HG02642 (cell line): ENCODE measurements at regions not wholly inside any gene's neighbourhood (a gene's known extent, or its start where the extent isn't known, plus 50 kb on each side); places are given as distances from the start of the nearest gene placed in this dataset.
"Not testable (repeated sequence)": the region's sequence is repeated elsewhere in the genome, so short reads cannot be mapped to it uniquely, and the experiment has no call there.

Source experiments
- ATAC-seq: cut with Tn5 transposase; IDR thresholded peaks from one replicate; pipeline ENCODE4 v1.9.1; 2021; ENCODE audit warnings: mild to moderate bottlenecking; ENCODE audit not compliant: unreplicated experiment, poor library complexity

DNA sequence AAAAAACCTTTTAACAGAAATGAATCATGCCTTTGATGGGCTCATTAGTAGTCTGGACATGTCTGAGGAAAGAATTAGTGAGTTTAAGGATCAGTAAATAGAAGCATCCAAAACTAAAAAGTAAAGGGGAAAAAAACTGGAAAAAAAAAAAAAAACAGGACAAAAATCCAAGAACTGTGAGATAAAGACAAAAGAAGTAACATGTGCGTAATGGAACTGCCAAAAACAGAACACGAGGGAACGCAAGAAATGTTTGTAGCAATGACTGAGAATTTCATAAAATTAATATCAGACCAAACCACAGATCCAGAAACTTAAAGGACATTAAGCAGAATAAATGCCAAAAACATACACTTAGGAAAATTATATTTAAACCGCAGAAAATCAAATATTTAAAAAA is 77.4 kb downstream of the MS4A13 start:
- no peak for ATAC-seq

- no peak for ATAC-seq
These were observed 79.9 kb downstream of the MS4A13 start for GRCh38 chr11:60594998-60595642.

DNA sequence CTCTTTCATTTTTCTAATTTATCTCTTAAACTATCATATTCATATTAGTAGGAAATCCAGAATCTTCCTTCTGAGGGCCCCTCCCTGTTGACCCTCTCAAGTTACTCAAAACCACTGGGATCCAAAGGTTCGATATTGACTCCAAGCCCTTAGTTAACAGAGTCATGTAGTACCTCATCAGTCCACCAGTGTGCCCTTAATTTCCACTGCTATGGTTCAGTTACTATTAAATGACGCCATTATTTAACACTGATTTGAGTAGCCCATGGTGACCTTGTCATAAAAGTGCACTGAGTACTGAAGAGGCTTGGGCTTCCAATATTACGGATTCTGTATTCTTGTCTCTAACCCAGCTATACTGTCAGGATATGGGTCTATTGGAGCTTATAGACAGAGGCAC is 91.9 kb upstream of the MS4A8 start:
- no peak for ATAC-seq

- no peak for ATAC-seq
These were observed 89.8 kb upstream of the MS4A8 start for GRCh38 chr11:60609632-60610031.

- no peak for ATAC-seq
These were observed 88.7 kb upstream of the MS4A8 start for GRCh38 chr11:60610702-60611101.

- ATAC-seq = no peak
These were observed 83.9 kb upstream of the MS4A8 start for GRCh38 chr11:60615497-60615896.

DNA sequence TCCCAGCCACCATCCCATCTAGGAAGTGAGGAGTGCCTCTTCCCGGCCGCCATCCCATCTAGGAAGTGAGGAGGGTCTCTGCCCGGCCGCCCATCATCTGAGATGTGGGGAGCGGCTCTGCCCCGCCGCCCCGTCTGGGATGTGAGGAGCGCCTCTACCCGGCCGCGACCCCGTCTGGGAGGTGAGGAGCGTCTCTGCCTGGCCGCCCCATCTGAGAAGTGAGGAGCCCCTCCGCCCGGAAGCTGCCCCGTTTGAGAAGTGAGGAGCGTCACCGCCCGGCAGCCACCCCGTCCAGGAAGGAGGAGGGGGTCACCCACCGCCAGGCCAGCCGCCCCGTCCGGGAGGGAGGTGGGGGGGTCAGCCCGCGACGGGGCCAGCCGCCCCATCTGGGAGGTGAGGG is 77.5 kb upstream of the MS4A8 start:
- not testable (repeated sequence) for ATAC-seq

DNA sequence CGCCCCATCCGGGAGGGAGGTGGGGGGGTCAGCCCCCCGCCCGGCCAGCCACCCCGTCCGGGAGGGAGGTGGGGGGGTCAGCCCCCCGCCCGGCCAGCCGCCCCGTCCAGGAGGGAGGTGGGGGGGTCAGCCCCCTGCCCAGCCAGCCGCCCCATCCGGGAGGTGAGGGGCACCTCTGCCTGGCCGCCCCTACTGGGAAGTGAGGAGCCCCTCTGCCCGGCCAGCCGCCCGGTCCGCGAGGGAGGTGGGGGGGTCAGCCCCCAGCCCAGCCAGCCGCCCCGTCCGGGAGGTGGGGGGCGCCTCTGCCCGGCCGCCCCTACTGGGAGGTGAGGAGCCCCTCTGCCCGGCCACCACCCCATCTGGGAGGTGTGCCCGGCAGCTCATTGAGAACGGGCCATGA is 76.6 kb upstream of the MS4A8 start:
- not testable (repeated sequence) for ATAC-seq

DNA sequence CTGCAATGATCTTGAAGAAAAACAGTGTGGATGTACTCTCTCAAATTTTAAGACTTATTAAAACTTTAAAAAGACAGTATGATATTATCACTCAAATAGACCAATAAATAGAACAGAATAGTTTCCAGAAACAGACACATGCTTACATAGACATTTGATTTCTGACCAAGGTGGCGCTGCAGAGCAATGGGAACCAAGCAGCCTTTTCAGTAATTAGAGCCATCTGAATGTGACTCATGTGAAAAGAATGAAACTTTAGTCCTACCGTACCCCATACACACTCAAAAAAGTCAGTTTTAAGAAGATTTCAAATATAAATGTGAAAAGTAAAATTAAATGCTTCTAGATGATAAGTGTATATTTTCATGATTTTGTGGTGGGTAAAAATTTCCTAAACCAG is 74.2 kb upstream of the MS4A8 start:
- ATAC-seq = no peak

DNA sequence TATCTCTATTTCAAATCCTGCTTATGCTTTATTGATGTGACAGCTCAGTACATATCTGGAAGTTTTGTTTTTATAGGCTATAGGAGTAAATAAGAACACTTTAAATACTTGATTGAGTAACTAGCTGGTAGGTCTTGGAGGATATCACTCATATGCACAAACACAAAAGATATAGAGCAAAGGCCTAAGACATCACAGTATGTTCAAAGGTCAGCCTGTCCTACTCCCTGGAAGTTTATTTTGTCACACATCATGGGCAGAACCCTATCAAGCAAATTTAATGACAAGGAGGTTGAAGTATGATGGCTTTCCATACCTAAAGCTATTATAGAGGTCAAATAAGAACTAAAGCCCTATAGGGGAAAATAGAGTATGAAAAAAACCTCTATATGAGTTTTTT is 70.0 kb upstream of the MS4A8 start:
- ATAC-seq = no peak

- no peak for ATAC-seq
These were observed 67.5 kb upstream of the MS4A8 start for GRCh38 chr11:60631944-60632343.

DNA sequence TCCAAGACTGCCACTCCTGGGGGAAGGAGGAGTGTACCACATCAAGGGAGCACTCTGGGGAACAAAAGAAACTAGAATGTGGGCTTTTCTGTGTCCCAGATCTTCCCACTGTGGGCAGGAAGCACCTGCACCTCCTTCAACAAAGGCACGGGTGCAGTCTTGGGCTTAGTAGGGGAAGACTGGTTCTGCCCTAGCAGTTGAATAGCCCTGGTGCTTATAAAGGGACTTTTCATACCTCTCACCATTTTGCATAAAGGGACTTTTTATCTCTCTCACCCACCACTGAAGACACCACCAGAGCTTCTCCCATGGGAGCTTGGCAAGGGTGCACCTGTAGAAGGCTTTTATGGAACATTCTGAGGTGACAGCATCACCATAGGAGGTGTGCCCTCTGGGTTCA is 65.8 kb upstream of the MS4A8 start:
- peak; percentile 77 for ATAC-seq

DNA sequence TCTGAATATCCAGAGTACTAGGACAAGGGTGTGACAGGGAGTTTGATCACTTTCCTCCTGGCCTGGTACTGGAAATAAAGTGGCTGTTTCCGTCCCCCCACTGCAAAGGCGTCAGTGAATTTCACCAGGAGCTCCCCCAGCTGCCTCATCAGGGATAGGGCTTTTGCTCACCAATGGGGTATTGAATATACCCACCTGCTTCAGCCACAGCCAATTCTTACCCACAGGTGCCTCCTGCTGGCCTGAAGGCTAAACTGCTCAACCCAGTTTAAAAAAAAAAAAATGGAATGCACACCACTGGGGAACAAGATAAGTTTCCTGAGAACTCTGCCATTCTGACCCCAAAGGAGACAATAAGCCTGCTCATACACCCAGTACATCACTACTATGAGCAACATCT is 65.3 kb upstream of the MS4A8 start:
- peak; percentile 58 for ATAC-seq

GRCh38 chr11:60641940-60642339 is 57.5 kb upstream of the MS4A8 start:
- no peak for ATAC-seq

DNA sequence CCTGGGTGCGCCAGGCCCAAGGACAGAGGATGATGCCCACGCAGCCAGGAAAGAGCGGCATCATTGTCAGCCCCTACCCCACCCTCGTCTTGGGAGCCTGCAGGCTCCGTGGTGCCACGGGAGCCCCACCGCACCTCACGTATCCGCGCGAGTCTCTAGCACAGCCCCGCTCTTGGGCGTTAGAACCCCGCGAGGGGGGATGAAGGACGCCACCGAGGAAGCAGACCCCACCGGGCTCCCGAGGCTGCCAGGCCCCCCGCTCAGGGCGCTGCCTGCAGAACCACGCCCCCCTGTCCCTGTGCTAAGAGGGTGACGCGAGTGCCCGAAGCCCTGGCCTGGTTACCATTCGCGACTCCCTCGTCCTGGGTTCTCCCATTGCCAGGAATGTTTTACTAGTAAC is 52.3 kb upstream of the MS4A8 start:
- no peak for ATAC-seq
